ENCODE measurements at regions not wholly inside any gene's neighbourhood (a gene's known extent, or its start where the extent isn't known, plus 50 kb on each side); places are given as distances from the start of the nearest gene placed in this dataset.

DNA sequence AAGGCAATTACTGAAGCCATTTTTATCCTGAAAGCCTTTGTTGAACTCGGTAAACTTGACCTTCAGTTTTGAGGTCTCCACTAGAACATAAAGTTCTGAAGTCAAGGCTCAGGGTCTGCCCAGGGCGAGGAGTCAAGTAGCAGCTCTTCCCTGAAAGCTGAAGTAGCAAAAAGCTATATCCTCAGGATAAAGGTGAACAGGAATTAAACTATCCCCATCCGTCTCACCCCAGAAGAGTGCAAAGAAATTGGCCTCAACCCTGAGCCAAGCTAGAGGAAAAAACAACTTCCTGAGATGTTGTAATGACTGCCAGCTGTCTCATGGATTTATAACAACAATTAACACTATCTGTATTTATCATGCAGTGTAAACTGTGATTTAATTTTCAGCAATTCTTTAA lies 590.8 kb downstream of the SPRY1 start:
- TF ChIP-seq POLR2AphosphoS5 (IDR thresholded peaks at IDR 0.05) (no peak), TAF1 (IDR thresholded peaks at IDR 0.05; ENCODE audit: low read depth) (no peak), RAD21 (conservative IDR thresholded peaks at IDR 0.05) (no peak), MXI1 (conservative IDR thresholded peaks at IDR 0.05; ENCODE audit: poor library complexity, severe bottlenecking) (no peak), EP300 (conservative IDR thresholded peaks at IDR 0.05; ENCODE audit: poor library complexity, severe bottlenecking) (no peak), EZH2 (IDR thresholded peaks at IDR 0.05; ENCODE audit: borderline replicate concordance, insufficient read depth, low read length, poor library complexity, severe bottlenecking) (no peak), SMC3 (conservative IDR thresholded peaks at IDR 0.05; ENCODE audit: poor library complexity) (no peak)
- TF ChIP-seq, protein P1, sequence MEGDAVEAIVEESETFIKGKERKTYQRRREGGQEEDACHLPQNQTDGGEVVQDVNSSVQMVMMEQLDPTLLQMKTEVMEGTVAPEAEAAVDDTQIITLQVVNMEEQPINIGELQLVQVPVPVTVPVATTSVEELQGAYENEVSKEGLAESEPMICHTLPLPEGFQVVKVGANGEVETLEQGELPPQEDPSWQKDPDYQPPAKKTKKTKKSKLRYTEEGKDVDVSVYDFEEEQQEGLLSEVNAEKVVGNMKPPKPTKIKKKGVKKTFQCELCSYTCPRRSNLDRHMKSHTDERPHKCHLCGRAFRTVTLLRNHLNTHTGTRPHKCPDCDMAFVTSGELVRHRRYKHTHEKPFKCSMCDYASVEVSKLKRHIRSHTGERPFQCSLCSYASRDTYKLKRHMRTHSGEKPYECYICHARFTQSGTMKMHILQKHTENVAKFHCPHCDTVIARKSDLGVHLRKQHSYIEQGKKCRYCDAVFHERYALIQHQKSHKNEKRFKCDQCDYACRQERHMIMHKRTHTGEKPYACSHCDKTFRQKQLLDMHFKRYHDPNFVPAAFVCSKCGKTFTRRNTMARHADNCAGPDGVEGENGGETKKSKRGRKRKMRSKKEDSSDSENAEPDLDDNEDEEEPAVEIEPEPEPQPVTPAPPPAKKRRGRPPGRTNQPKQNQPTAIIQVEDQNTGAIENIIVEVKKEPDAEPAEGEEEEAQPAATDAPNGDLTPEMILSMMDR (IDR thresholded peaks at IDR 0.05; ENCODE audit: poor library complexity, severe bottlenecking), result no peak
- TF ChIP-seq, protein P2, sequence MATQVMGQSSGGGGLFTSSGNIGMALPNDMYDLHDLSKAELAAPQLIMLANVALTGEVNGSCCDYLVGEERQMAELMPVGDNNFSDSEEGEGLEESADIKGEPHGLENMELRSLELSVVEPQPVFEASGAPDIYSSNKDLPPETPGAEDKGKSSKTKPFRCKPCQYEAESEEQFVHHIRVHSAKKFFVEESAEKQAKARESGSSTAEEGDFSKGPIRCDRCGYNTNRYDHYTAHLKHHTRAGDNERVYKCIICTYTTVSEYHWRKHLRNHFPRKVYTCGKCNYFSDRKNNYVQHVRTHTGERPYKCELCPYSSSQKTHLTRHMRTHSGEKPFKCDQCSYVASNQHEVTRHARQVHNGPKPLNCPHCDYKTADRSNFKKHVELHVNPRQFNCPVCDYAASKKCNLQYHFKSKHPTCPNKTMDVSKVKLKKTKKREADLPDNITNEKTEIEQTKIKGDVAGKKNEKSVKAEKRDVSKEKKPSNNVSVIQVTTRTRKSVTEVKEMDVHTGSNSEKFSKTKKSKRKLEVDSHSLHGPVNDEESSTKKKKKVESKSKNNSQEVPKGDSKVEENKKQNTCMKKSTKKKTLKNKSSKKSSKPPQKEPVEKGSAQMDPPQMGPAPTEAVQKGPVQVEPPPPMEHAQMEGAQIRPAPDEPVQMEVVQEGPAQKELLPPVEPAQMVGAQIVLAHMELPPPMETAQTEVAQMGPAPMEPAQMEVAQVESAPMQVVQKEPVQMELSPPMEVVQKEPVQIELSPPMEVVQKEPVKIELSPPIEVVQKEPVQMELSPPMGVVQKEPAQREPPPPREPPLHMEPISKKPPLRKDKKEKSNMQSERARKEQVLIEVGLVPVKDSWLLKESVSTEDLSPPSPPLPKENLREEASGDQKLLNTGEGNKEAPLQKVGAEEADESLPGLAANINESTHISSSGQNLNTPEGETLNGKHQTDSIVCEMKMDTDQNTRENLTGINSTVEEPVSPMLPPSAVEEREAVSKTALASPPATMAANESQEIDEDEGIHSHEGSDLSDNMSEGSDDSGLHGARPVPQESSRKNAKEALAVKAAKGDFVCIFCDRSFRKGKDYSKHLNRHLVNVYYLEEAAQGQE (IDR thresholded peaks at IDR 0.05; ENCODE audit: borderline replicate concordance), result no peak
- H3K27ac ChIP-seq (ENCODE audit: low read length), result no peak overlapping the region
- H3F3A ChIP-seq (ENCODE audit: insufficient read depth, low read length, poor library complexity, severe bottlenecking), result no peaks in the 10 kb centered on the region
- no peak overlapping the region for H3K4me2 ChIP-seq (ENCODE audit: low read length)
- H3K4me3 ChIP-seq (ENCODE audit: low read length), result no peak overlapping the region
- no peaks in the 10 kb centered on the region for H3K79me2 ChIP-seq (replicated peaks; ENCODE audit: insufficient read depth, low read length)
- no peak overlapping the region for H3K9ac ChIP-seq (ENCODE audit: low read length)
- no peaks in the 10 kb centered on the region for H3K9me3 ChIP-seq (ENCODE audit: low read length)
- no peak overlapping the region for H2AFZ ChIP-seq (ENCODE audit: low read depth, low read length)
- H3K36me3 ChIP-seq (ENCODE audit: insufficient read depth, low read length), result no peaks in the 10 kb centered on the region
- no peaks in the 10 kb centered on the region for H3K9me2 ChIP-seq (ENCODE audit: insufficient read depth, low read length)
- no peaks in the 10 kb centered on the region for H4K20me1 ChIP-seq (ENCODE audit: insufficient read depth)
- no peaks in the 10 kb centered on the region for H3K27me3 ChIP-seq (ENCODE audit: insufficient read depth, low read depth, low read length)

DNA sequence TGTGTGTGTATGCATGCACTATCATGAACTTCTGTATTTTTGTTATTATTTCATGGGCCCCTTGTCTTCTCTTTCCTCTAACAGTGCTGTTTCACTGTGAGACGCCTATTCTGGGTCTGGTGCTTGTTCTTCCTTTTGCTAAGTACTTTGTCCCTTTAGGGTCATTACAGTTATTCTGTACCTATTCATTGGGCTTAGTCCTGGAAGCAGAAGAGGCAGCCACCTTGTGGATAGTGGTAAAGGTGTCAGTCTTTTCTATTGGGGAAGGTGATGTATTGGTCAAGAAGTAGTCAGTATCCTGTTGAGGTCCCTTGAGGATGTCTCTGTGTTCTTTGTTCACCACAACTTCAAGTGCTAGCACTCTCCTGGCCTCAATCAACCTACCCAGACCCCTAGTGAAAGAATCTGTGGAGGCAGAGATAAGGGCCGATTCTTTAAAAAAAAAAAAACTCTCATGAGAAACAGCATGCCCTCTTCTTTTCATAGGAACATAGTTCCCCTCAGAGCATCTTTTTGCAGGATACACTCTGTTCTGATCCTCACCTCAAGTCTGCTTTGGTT lies 593.8 kb downstream of the SPRY1 start:
- Histone ChIP-seq H3F3A (ENCODE audit: insufficient read depth, low read length, poor library complexity, severe bottlenecking) (no peaks in the 10 kb centered on the region), H3K9me3 (ENCODE audit: low read length) (no peaks in the 10 kb centered on the region), H4K20me1 (ENCODE audit: insufficient read depth) (no peaks in the 10 kb centered on the region), H3K27me3 (ENCODE audit: insufficient read depth, low read depth, low read length) (no peaks in the 10 kb centered on the region), H3K9me2 (ENCODE audit: insufficient read depth, low read length) (no peaks in the 10 kb centered on the region), H3K36me3 (ENCODE audit: insufficient read depth, low read length) (no peaks in the 10 kb centered on the region), H3K27ac (ENCODE audit: low read length) (no peak overlapping the region), H3K4me3 (ENCODE audit: low read length) (no peak overlapping the region), H2AFZ (ENCODE audit: low read depth, low read length) (no peak overlapping the region), H3K79me2 (replicated peaks; ENCODE audit: insufficient read depth, low read length) (no peaks in the 10 kb centered on the region), H3K9ac (ENCODE audit: low read length) (no peak overlapping the region), H3K4me2 (ENCODE audit: low read length) (no peak overlapping the region)
- no peak for TF ChIP-seq EP300 (conservative IDR thresholded peaks at IDR 0.05; ENCODE audit: poor library complexity, severe bottlenecking)
- TF ChIP-seq RAD21 (conservative IDR thresholded peaks at IDR 0.05), result no peak
- no peak for TF ChIP-seq EZH2 (IDR thresholded peaks at IDR 0.05; ENCODE audit: borderline replicate concordance, insufficient read depth, low read length, poor library complexity, severe bottlenecking)
- TF ChIP-seq MXI1 (conservative IDR thresholded peaks at IDR 0.05; ENCODE audit: poor library complexity, severe bottlenecking), result no peak
- no peak for TF ChIP-seq SMC3 (conservative IDR thresholded peaks at IDR 0.05; ENCODE audit: poor library complexity)
- TF ChIP-seq, protein P1 (IDR thresholded peaks at IDR 0.05; ENCODE audit: poor library complexity, severe bottlenecking), result no peak
- TF ChIP-seq TAF1 (IDR thresholded peaks at IDR 0.05; ENCODE audit: low read depth), result no peak
- no peak for TF ChIP-seq POLR2AphosphoS5 (IDR thresholded peaks at IDR 0.05)
- TF ChIP-seq, protein P2 (IDR thresholded peaks at IDR 0.05; ENCODE audit: borderline replicate concordance), result no peak

Measured in neural cell (in vitro differentiated cells).